MM.1S (cell line): ENCODE measurements at regions not wholly inside any gene's neighbourhood (a gene's known extent, or its start where the extent isn't known, plus 50 kb on each side); places are given as distances from the start of the nearest gene placed in this dataset.

Experiments used
- EZH2 ChIP-seq: fragments of 300-600 bp; sonication (generic); optimal IDR thresholded peaks from 2 replicates; pipeline ENCODE3; 2017; ENCODE audit warnings: low read depth, mild to moderate bottlenecking, antibody characterized with exemption, low read length, mixed read lengths
- EZH2phosphoT487 ChIP-seq: fragments of 300-600 bp; sonication (generic); IDR thresholded peaks from 2 replicates; pipeline ENCODE4 v1.6.1; 2018; ENCODE audit warnings: antibody characterized with exemption, low read length
- TF ChIP-seq, protein P1 (sequence below): fragments of 300-600 bp; sonication (generic); IDR thresholded peaks from 2 replicates; pipeline ENCODE4 v1.5.1; 2016; ENCODE audit warnings: antibody characterized with exemption, low read length, mixed read lengths

DNA sequence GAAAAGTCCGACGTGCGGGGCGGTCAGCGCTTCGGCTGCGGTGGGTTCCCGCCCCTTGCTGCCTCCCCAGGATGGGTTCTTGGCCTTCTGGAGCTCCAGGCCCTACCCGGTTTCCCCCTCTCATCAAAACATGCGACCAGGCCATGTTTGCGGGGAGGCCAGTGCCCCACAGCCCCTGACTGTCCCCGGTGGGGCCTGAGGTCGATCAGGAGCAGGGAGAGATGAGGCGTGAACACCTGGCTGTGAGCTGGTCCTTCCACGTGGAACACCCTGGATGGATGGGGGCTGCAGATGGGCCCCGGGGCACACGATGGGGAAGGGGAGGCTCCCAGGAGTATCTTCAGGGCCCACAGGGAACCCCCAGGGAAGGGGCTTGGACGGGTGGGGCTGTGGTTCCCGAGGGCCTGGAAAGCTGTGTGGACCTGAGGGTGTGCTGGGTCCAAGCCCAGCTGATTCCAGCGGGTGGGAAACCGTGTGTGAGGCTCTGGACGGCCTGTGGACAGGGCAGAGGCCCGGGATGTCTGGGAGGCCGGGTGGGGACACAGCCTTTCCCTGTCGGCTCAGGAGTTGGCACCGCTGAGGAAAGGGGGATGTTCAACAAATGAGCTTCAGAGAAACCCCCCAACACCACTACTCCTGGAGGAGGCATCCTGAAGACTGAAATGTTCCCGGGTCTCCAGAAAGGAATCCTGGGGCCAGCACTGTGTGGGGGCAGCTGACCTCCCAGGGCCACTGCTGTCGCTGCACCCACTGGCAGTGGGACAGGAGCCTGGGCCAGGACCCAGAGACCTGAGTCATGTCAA is 187.0 kb upstream of the C14orf180 start:
- TF ChIP-seq, protein P1, sequence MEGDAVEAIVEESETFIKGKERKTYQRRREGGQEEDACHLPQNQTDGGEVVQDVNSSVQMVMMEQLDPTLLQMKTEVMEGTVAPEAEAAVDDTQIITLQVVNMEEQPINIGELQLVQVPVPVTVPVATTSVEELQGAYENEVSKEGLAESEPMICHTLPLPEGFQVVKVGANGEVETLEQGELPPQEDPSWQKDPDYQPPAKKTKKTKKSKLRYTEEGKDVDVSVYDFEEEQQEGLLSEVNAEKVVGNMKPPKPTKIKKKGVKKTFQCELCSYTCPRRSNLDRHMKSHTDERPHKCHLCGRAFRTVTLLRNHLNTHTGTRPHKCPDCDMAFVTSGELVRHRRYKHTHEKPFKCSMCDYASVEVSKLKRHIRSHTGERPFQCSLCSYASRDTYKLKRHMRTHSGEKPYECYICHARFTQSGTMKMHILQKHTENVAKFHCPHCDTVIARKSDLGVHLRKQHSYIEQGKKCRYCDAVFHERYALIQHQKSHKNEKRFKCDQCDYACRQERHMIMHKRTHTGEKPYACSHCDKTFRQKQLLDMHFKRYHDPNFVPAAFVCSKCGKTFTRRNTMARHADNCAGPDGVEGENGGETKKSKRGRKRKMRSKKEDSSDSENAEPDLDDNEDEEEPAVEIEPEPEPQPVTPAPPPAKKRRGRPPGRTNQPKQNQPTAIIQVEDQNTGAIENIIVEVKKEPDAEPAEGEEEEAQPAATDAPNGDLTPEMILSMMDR = no peak
- TF ChIP-seq EZH2 (no peak), EZH2phosphoT487 (no peak)
